Astrocyte (in vitro differentiated cells and primary cell): ENCODE measurements at regions not wholly inside any gene's neighbourhood (a gene's known extent, or its start where the extent isn't known, plus 50 kb on each side); places are given as distances from the start of the nearest gene placed in this dataset.

Experiments used
- EZH2 ChIP-seq: IDR thresholded peaks from 2 replicates; pipeline ENCODE4 v1.6.1; 2012; ENCODE audit warnings: mild to moderate bottlenecking, low read length, inconsistent platforms; ENCODE audit not compliant: insufficient read depth
- TF ChIP-seq, protein P1 (sequence below): IDR thresholded peaks from 2 replicates; pipeline ENCODE4 v1.5.1; 2011; ENCODE audit warnings: low read depth, mild to moderate bottlenecking, inconsistent platforms, low read length, moderate library complexity; ENCODE audit not compliant: insufficient read depth

DNA sequence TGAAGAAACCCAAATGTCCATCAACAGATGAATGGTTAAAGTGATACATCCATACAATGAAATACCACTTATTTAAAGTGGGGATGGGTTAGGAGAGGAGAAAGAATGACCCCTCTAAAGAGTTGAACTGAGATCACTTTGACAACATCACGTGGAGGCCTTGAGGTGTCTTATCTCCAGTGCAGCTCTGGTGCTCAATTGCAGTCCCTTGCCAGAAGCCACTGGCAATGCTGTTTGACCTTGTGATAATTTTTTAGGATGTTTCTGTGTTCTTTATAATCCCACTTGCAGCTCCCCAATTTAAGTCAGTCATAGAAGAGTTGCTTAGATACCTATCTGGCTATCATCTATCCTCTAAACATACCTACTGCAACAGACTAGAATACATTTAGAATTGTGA, 167.6 kb downstream of the ZNF648 start:
- TF ChIP-seq, protein P1, sequence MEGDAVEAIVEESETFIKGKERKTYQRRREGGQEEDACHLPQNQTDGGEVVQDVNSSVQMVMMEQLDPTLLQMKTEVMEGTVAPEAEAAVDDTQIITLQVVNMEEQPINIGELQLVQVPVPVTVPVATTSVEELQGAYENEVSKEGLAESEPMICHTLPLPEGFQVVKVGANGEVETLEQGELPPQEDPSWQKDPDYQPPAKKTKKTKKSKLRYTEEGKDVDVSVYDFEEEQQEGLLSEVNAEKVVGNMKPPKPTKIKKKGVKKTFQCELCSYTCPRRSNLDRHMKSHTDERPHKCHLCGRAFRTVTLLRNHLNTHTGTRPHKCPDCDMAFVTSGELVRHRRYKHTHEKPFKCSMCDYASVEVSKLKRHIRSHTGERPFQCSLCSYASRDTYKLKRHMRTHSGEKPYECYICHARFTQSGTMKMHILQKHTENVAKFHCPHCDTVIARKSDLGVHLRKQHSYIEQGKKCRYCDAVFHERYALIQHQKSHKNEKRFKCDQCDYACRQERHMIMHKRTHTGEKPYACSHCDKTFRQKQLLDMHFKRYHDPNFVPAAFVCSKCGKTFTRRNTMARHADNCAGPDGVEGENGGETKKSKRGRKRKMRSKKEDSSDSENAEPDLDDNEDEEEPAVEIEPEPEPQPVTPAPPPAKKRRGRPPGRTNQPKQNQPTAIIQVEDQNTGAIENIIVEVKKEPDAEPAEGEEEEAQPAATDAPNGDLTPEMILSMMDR: no peak
- TF ChIP-seq EZH2: no peak
